BJ (cell line): ENCODE measurements at regions not wholly inside any gene's neighbourhood (a gene's known extent, or its start where the extent isn't known, plus 50 kb on each side); places are given as distances from the start of the nearest gene placed in this dataset.

ENCODE experiments used
- CTCF ChIA-PET: fragments of 350-600 bp; formaldehyde crosslinking; extraction: SDS; loops from one replicate; lab custom pipeline; 2021; ENCODE audit warnings: antibody characterized with exemption, inconsistent platforms; lab: Yijun Ruan, JAX
- POLR2A ChIA-PET: fragments of 300-600 bp; sonication (Branson Sonifier 250); formaldehyde crosslinking; extraction: SDS; loops from one replicate; lab custom pipeline; 2021; ENCODE audit warnings: antibody characterized with exemption; lab: Charles Lee
- DNase-seq: peaks from one replicate; pipeline ENCODE4 v3.0.0-alpha.2; 2011; ENCODE audit warnings: low read depth
- H3K27me3 ChIP-seq: 2 replicates; pipeline ENCODE4 v1.6.0; 2011; ENCODE audit warnings: low read length; ENCODE audit not compliant: control insufficient read depth, insufficient read depth
- H3K36me3 ChIP-seq: 2 replicates; pipeline ENCODE4 v1.5.1; 2011; ENCODE audit warnings: low read length; ENCODE audit not compliant: control insufficient read depth, insufficient read depth
- H3K4me3 ChIP-seq: 2 replicates; pipeline ENCODE4 v1.5.1; 2011; ENCODE audit warnings: low read depth, mild to moderate bottlenecking, control low read depth, low read length
- CTCF ChIP-seq: IDR thresholded peaks from 2 replicates; pipeline ENCODE4 v1.5.1; 2011; ENCODE audit warnings: low read depth, mild to moderate bottlenecking, control low read depth, inconsistent platforms, low read length, moderate library complexity; ENCODE audit not compliant: insufficient read depth

DNA sequence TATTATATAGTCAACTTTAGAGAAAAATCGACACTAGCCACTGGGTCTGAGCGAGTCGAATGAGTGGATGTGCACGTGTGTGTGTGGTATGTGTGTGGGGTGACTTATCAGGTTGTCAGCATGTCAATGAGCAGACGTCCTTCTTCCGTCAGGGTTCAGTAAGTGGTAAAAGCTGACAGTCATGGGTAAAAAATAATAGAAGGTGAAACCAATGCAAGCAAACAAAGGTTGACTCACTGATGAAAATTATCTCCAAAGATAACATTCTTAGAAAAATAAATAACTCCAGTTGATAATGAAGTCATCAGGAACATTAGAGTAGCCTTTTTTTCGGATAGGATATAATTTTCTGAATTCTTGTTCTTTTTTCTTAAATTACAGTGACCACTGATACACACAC is 243.8 kb upstream of the FOXQ1 start:
- ChIA-PET CTCF (interaction anchor here (0.7 kb wide), 1 partner anchor 155 kb away, joined by 3 read pairs; no protein-coding TSS in a partner anchor), POLR2A (no interaction called here)
- no peak for DNase-seq
- TF ChIP-seq CTCF, result no peak
- Histone ChIP-seq H3K36me3 (no peaks in the 10 kb centered on the region), H3K27me3 (no peaks in the 10 kb centered on the region), H3K4me3 (no peak overlapping the region)

GRCh38 chr6:1067346-1067745 is 244.6 kb upstream of the FOXQ1 start:
- CTCF ChIA-PET, result interaction anchor here (0.7 kb wide), 1 partner anchor 154 kb away, joined by 3 read pairs; no protein-coding TSS in a partner anchor
- no peak for TF ChIP-seq CTCF
- no peaks in the 10 kb centered on the region for H3K36me3 ChIP-seq
- no peak for DNase-seq
- no peak overlapping the region for H3K4me3 ChIP-seq
- H3K27me3 ChIP-seq, result no peaks in the 10 kb centered on the region
- POLR2A ChIA-PET, result no interaction called here

GRCh38 chr6:1066449-1067090 is 245.3 kb upstream of the FOXQ1 start:
- no peak for DNase-seq
- CTCF ChIA-PET, result no interaction called here
- POLR2A ChIA-PET, result no interaction called here
- Histone ChIP-seq H3K4me3 (no peak overlapping the region), H3K27me3 (no peaks in the 10 kb centered on the region), H3K36me3 (no peaks in the 10 kb centered on the region)
- TF ChIP-seq CTCF, result no peak

- ChIA-PET POLR2A (no interaction called here), CTCF (no interaction called here)
- H3K27me3 ChIP-seq, result no peaks in the 10 kb centered on the region
- TF ChIP-seq CTCF, result no peak
- H3K36me3 ChIP-seq, result no peaks in the 10 kb centered on the region
- H3K4me3 ChIP-seq, result no peak overlapping the region
- DNase-seq, result no peak
These were observed 245.9 kb upstream of the FOXQ1 start for GRCh38 chr6:1065986-1066385.

- no peak for TF ChIP-seq CTCF
- no peak overlapping the region for H3K4me3 ChIP-seq
- ChIA-PET CTCF (no interaction called here), POLR2A (no interaction called here)
- H3K36me3 ChIP-seq, result no peaks in the 10 kb centered on the region
- DNase-seq, result peak; percentile 76
- H3K27me3 ChIP-seq, result no peaks in the 10 kb centered on the region
These were observed 248.1 kb upstream of the FOXQ1 start for GRCh38 chr6:1063671-1064355.
